Activated CD8-positive, alpha-beta T cell treated with anti-CD3 and anti-CD28 coated beads, Interleukin-2, amount 10 ng/mL, durations not matched to agents 7 days and 5 days (primary cell): ENCODE measurements at regions not wholly inside any gene's neighbourhood (a gene's known extent, or its start where the extent isn't known, plus 50 kb on each side); places are given as distances from the start of the nearest gene placed in this dataset.

Source experiments
- ATAC-seq: fragments of 150-1000 bp; cut with Tn5 transposase; one replicate; pipeline ENCODE4 v1.10.0; 2021; ENCODE audit warnings: moderate library complexity
- CTCF ChIA-PET: fragments of 350-600 bp; sonication (Branson Sonifier 250); formaldehyde crosslinking; loops from one replicate; lab custom pipeline; 2021; ENCODE audit warnings: antibody characterized with exemption; lab: Charles Lee
- POLR2A ChIA-PET: fragments of 350-600 bp; sonication (Branson Sonifier 250); formaldehyde crosslinking; loops from one replicate; lab custom pipeline; 2021; ENCODE audit warnings: antibody characterized with exemption; lab: Charles Lee
- DNase-seq: peaks from one replicate; pipeline ENCODE4 v3.0.0-alpha.2; 2020
- H3K27ac Mint-ChIP-seq: one replicate; pipeline ENCODE4 v1.8.0; 2021; ENCODE audit warnings: mild to moderate bottlenecking, mixed read lengths
- H3K27me3 Mint-ChIP-seq: one replicate; pipeline ENCODE4 v1.8.0; 2021; ENCODE audit warnings: low read depth, mixed read lengths
- H3K36me3 Mint-ChIP-seq: one replicate; pipeline ENCODE4 v1.8.0; 2021; ENCODE audit warnings: low read depth, mixed read lengths
- H3K4me1 Mint-ChIP-seq: one replicate; pipeline ENCODE4 v1.8.0; 2021; ENCODE audit warnings: low read depth, mixed read lengths
- H3K4me3 Mint-ChIP-seq: one replicate; pipeline ENCODE4 v1.8.0; 2021; ENCODE audit warnings: mild to moderate bottlenecking, mixed read lengths
- H3K9me3 Mint-ChIP-seq: one replicate; pipeline ENCODE4 v1.8.0; 2022; ENCODE audit warnings: mixed read lengths; ENCODE audit not compliant: insufficient read depth

GRCh38 chr2:19743641-19744040 lies 158.1 kb downstream of the TTC32 start:
- Mint-ChIP-seq H3K27ac (no peak overlapping the region), H3K27me3 (peaks cover 4% of the 10 kb centered on the region), H3K9me3 (no peaks in the 10 kb centered on the region), H3K36me3 (no peaks in the 10 kb centered on the region), H3K4me1 (no peaks in the 10 kb centered on the region), H3K4me3 (no peak overlapping the region)
- POLR2A ChIA-PET = no interaction called here
- no peak for DNase-seq
- CTCF ChIA-PET = no interaction called here
- no peak for ATAC-seq

- H3K36me3 Mint-ChIP-seq = no peaks in the 10 kb centered on the region
Observed at GRCh38 chr2:19742872-19743271, 158.9 kb downstream of the TTC32 start.

GRCh38 chr2:19739256-19739655 lies 162.5 kb downstream of the TTC32 start:
- POLR2A ChIA-PET = no interaction called here

More at GRCh38 chr2:19742872-19743271, 158.9 kb downstream of the TTC32 start:
- peaks cover 7% of the 10 kb centered on the region for H3K27me3 Mint-ChIP-seq
- H3K4me3 Mint-ChIP-seq = no peak overlapping the region
- POLR2A ChIA-PET = no interaction called here
- DNase-seq (no peak), ATAC-seq (no peak)
- no peaks in the 10 kb centered on the region for H3K9me3 Mint-ChIP-seq
- H3K27ac Mint-ChIP-seq = no peak overlapping the region
- CTCF ChIA-PET = no interaction called here
- no peaks in the 10 kb centered on the region for H3K4me1 Mint-ChIP-seq

GRCh38 chr2:19738707-19739106 lies 163.1 kb downstream of the TTC32 start:
- ATAC-seq = no peak
- H3K4me3 Mint-ChIP-seq = no peak overlapping the region
- H3K27ac Mint-ChIP-seq = no peak overlapping the region
- H3K9me3 Mint-ChIP-seq = no peaks in the 10 kb centered on the region
- no peak for DNase-seq
- no peaks in the 10 kb centered on the region for H3K4me1 Mint-ChIP-seq
- peaks cover 7% of the 10 kb centered on the region for H3K27me3 Mint-ChIP-seq
- ChIA-PET POLR2A (no interaction called here), CTCF (no interaction called here)
- no peaks in the 10 kb centered on the region for H3K36me3 Mint-ChIP-seq

More at GRCh38 chr2:19739256-19739655, 162.5 kb downstream of the TTC32 start:
- Mint-ChIP-seq H3K36me3 (no peaks in the 10 kb centered on the region), H3K4me3 (no peak overlapping the region), H3K9me3 (no peaks in the 10 kb centered on the region), H3K27ac (no peak overlapping the region), H3K4me1 (no peaks in the 10 kb centered on the region), H3K27me3 (peaks cover 7% of the 10 kb centered on the region)
- no peak for ATAC-seq
- DNase-seq = no peak
- CTCF ChIA-PET = no interaction called here

GRCh38 chr2:19736191-19736831 lies 165.5 kb downstream of the TTC32 start:
- POLR2A ChIA-PET = no interaction called here
- H3K4me1 Mint-ChIP-seq = no peaks in the 10 kb centered on the region
- H3K27ac Mint-ChIP-seq = no peak overlapping the region
- CTCF ChIA-PET = no interaction called here
- no peak overlapping the region for H3K4me3 Mint-ChIP-seq
- no peaks in the 10 kb centered on the region for H3K36me3 Mint-ChIP-seq
- DNase-seq (no peak), ATAC-seq (no peak)
- no peaks in the 10 kb centered on the region for H3K9me3 Mint-ChIP-seq
- peaks cover 4% of the 10 kb centered on the region for H3K27me3 Mint-ChIP-seq

- ChIA-PET CTCF (interaction anchor here (1.1 kb wide), 1 partner anchor 10 kb away, joined by 4 read pairs; no protein-coding TSS in a partner anchor), POLR2A (no interaction called here)
- Mint-ChIP-seq H3K27me3 (peaks cover 3% of the 10 kb centered on the region), H3K4me3 (no peak overlapping the region), H3K27ac (no peak overlapping the region), H3K4me1 (no peaks in the 10 kb centered on the region), H3K9me3 (no peaks in the 10 kb centered on the region), H3K36me3 (no peaks in the 10 kb centered on the region)
- ATAC-seq (no peak), DNase-seq (no peak)
Observed at GRCh38 chr2:19733951-19734425, 167.8 kb downstream of the TTC32 start.

- Mint-ChIP-seq H3K27ac (no peak overlapping the region), H3K9me3 (no peaks in the 10 kb centered on the region), H3K4me1 (no peaks in the 10 kb centered on the region), H3K36me3 (no peaks in the 10 kb centered on the region), H3K4me3 (no peak overlapping the region), H3K27me3 (peaks cover 3% of the 10 kb centered on the region)
- CTCF ChIA-PET = interaction anchor here (1.1 kb wide), 1 partner anchor 9 kb away, joined by 4 read pairs; no protein-coding TSS in a partner anchor
- no peak for DNase-seq
- no peak for ATAC-seq
- POLR2A ChIA-PET = no interaction called here
Observed at GRCh38 chr2:19733390-19733789, 168.4 kb downstream of the TTC32 start.

- ATAC-seq (no peak), DNase-seq (no peak)
- H3K4me1 Mint-ChIP-seq = no peaks in the 10 kb centered on the region
- H3K27me3 Mint-ChIP-seq = no peaks in the 10 kb centered on the region
- no peak overlapping the region for H3K27ac Mint-ChIP-seq
- no peak overlapping the region for H3K4me3 Mint-ChIP-seq
- H3K9me3 Mint-ChIP-seq = no peaks in the 10 kb centered on the region
- no peaks in the 10 kb centered on the region for H3K36me3 Mint-ChIP-seq
- CTCF ChIA-PET = no interaction called here
- POLR2A ChIA-PET = no interaction called here
Observed at GRCh38 chr2:19732255-19732654, 169.5 kb downstream of the TTC32 start.

GRCh38 chr2:19731515-19731914 lies 170.3 kb downstream of the TTC32 start:
- no peaks in the 10 kb centered on the region for H3K9me3 Mint-ChIP-seq
- DNase-seq = no peak
- no peaks in the 10 kb centered on the region for H3K4me1 Mint-ChIP-seq
- no peaks in the 10 kb centered on the region for H3K36me3 Mint-ChIP-seq
- no peak overlapping the region for H3K27ac Mint-ChIP-seq
- no peak overlapping the region for H3K4me3 Mint-ChIP-seq
- no peaks in the 10 kb centered on the region for H3K27me3 Mint-ChIP-seq
- CTCF ChIA-PET = no interaction called here
- no peak for ATAC-seq
- POLR2A ChIA-PET = no interaction called here

- no peaks in the 10 kb centered on the region for H3K36me3 Mint-ChIP-seq
- CTCF ChIA-PET = no interaction called here
- POLR2A ChIA-PET = no interaction called here
- H3K27ac Mint-ChIP-seq = no peak overlapping the region
- no peaks in the 10 kb centered on the region for H3K27me3 Mint-ChIP-seq
- ATAC-seq (no peak), DNase-seq (no peak)
- no peaks in the 10 kb centered on the region for H3K9me3 Mint-ChIP-seq
- H3K4me3 Mint-ChIP-seq = no peak overlapping the region
- H3K4me1 Mint-ChIP-seq = no peaks in the 10 kb centered on the region
Observed at GRCh38 chr2:19731037-19731436, 170.7 kb downstream of the TTC32 start.

- Mint-ChIP-seq H3K27me3 (no peaks in the 10 kb centered on the region), H3K4me1 (no peaks in the 10 kb centered on the region), H3K9me3 (no peaks in the 10 kb centered on the region), H3K36me3 (no peaks in the 10 kb centered on the region), H3K27ac (no peak overlapping the region), H3K4me3 (no peak overlapping the region)
- DNase-seq (no peak), ATAC-seq (no peak)
- POLR2A ChIA-PET = no interaction called here
- CTCF ChIA-PET = no interaction called here
Observed at GRCh38 chr2:19728125-19728524, 173.7 kb downstream of the TTC32 start.

GRCh38 chr2:19725392-19725791 lies 176.4 kb downstream of the TTC32 start:
- POLR2A ChIA-PET = no interaction called here
- no peak for DNase-seq
- CTCF ChIA-PET = no interaction called here
- Mint-ChIP-seq H3K4me3 (no peak overlapping the region), H3K27me3 (no peaks in the 10 kb centered on the region), H3K4me1 (no peaks in the 10 kb centered on the region), H3K36me3 (no peaks in the 10 kb centered on the region), H3K9me3 (no peaks in the 10 kb centered on the region), H3K27ac (no peak overlapping the region)
- no peak for ATAC-seq

- Mint-ChIP-seq H3K9me3 (no peaks in the 10 kb centered on the region), H3K4me3 (no peak overlapping the region), H3K27ac (no peak overlapping the region), H3K36me3 (no peaks in the 10 kb centered on the region), H3K27me3 (no peaks in the 10 kb centered on the region), H3K4me1 (no peaks in the 10 kb centered on the region)
- no peak for ATAC-seq
- CTCF ChIA-PET = no interaction called here
- DNase-seq = no peak
- POLR2A ChIA-PET = no interaction called here
Observed at GRCh38 chr2:19723021-19723420, 178.8 kb downstream of the TTC32 start.
